Type B pancreatic cell (in vitro differentiated cells): ENCODE measurements at regions not wholly inside any gene's neighbourhood (a gene's known extent, or its start where the extent isn't known, plus 50 kb on each side); places are given as distances from the start of the nearest gene placed in this dataset.

ENCODE experiments used
- DNase-seq: peaks from one replicate; pipeline ENCODE4 v3.0.0; 2021; ENCODE audit warnings: mixed read lengths; ENCODE audit not compliant: unreplicated experiment; ENCODE audit errors: extremely low spot score
- H3K27ac Mint-ChIP-seq: 2 replicates; pipeline ENCODE4 v1.8.0; 2021; ENCODE audit warnings: mild to moderate bottlenecking, mixed read lengths
- H3K27me3 Mint-ChIP-seq: 2 replicates; pipeline ENCODE4 v1.8.0; 2021; ENCODE audit warnings: mixed read lengths
- H3K36me3 Mint-ChIP-seq: 2 replicates; pipeline ENCODE4 v1.8.0; 2021; ENCODE audit warnings: mixed read lengths
- H3K4me1 Mint-ChIP-seq: one replicate; pipeline ENCODE4 v1.8.0; 2021; ENCODE audit warnings: mixed read lengths; ENCODE audit not compliant: unreplicated experiment
- H3K4me3 Mint-ChIP-seq: 2 replicates; pipeline ENCODE4 v1.8.0; 2021; ENCODE audit warnings: mild to moderate bottlenecking, mixed read lengths
- H3K9me3 Mint-ChIP-seq: 2 replicates; pipeline ENCODE4 v1.8.0; 2021; ENCODE audit warnings: mixed read lengths
- TF ChIP-seq, protein P1 (sequence below): fragments of 200-600 bp; sonication (generic); conservative IDR thresholded peaks from 2 replicates; pipeline ENCODE4 v1.5.0; 2021; ENCODE audit warnings: antibody characterized with exemption, mild to moderate bottlenecking

DNA sequence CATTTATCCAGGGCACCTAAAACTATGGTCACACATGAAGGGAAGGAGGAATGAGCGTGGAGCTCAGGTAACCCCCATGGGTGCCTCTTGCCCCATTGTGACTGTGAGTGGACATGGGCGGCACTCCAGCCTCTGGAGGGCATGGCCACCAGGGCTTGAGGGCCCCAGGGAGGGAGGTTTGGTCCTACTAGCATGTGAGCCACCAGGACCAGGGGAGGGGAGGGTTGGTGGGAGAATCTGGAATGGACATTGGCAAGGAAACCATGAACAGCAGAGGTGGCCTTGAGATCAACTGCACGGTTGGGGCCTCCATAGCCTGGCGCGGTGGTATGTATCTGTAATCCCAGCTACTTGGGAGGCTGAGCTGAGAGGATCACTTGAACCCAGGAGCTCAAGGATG, 623.6 kb downstream of the AACS start:
- TF ChIP-seq, protein P1, sequence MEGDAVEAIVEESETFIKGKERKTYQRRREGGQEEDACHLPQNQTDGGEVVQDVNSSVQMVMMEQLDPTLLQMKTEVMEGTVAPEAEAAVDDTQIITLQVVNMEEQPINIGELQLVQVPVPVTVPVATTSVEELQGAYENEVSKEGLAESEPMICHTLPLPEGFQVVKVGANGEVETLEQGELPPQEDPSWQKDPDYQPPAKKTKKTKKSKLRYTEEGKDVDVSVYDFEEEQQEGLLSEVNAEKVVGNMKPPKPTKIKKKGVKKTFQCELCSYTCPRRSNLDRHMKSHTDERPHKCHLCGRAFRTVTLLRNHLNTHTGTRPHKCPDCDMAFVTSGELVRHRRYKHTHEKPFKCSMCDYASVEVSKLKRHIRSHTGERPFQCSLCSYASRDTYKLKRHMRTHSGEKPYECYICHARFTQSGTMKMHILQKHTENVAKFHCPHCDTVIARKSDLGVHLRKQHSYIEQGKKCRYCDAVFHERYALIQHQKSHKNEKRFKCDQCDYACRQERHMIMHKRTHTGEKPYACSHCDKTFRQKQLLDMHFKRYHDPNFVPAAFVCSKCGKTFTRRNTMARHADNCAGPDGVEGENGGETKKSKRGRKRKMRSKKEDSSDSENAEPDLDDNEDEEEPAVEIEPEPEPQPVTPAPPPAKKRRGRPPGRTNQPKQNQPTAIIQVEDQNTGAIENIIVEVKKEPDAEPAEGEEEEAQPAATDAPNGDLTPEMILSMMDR: no peak
- H3K9me3 Mint-ChIP-seq: no peaks in the 10 kb centered on the region

GRCh38 chr12:125689576-125690410, 624.6 kb downstream of the AACS start:
- Mint-ChIP-seq H3K36me3 (no peaks in the 10 kb centered on the region), H3K4me1 (peaks cover 17% of the 10 kb centered on the region), H3K27ac (no peak overlapping the region), H3K9me3 (no peaks in the 10 kb centered on the region), H3K4me3 (no peak overlapping the region), H3K27me3 (peaks cover 27% of the 10 kb centered on the region)
- TF ChIP-seq, protein P1: no peak
- no peak for DNase-seq

More for the DNA sequence above, 623.6 kb downstream of the AACS start:
- Mint-ChIP-seq H3K4me3 (no peak overlapping the region), H3K36me3 (no peaks in the 10 kb centered on the region), H3K27me3 (peaks cover 29% of the 10 kb centered on the region), H3K27ac (no peak overlapping the region), H3K4me1 (peaks cover 19% of the 10 kb centered on the region)
- DNase-seq: no peak

GRCh38 chr12:125690841-125691240, 625.6 kb downstream of the AACS start:
- Mint-ChIP-seq H3K9me3 (no peaks in the 10 kb centered on the region), H3K4me1 (peaks cover 7% of the 10 kb centered on the region), H3K4me3 (no peak overlapping the region), H3K27ac (no peak overlapping the region), H3K36me3 (no peaks in the 10 kb centered on the region), H3K27me3 (peaks cover 26% of the 10 kb centered on the region)
- no peak for DNase-seq
- TF ChIP-seq, protein P1: no peak

GRCh38 chr12:125696054-125696453, 630.8 kb downstream of the AACS start:
- Mint-ChIP-seq H3K9me3 (no peaks in the 10 kb centered on the region), H3K27me3 (peaks cover 23% of the 10 kb centered on the region), H3K4me1 (no peaks in the 10 kb centered on the region), H3K4me3 (no peak overlapping the region), H3K27ac (no peak overlapping the region), H3K36me3 (no peaks in the 10 kb centered on the region)
- no peak for DNase-seq
- TF ChIP-seq, protein P1: no peak

- H3K4me3 Mint-ChIP-seq: no peak overlapping the region
Measured at GRCh38 chr12:125704803-125705202, 639.6 kb downstream of the AACS start.

More at GRCh38 chr12:125704803-125705202, 639.6 kb downstream of the AACS start:
- Mint-ChIP-seq H3K27me3 (peaks cover 10% of the 10 kb centered on the region), H3K36me3 (no peaks in the 10 kb centered on the region), H3K27ac (no peak overlapping the region), H3K4me1 (no peaks in the 10 kb centered on the region), H3K9me3 (peaks cover 5% of the 10 kb centered on the region)
- no peak for DNase-seq
- TF ChIP-seq, protein P1: no peak
